Esophagus muscularis mucosa (tissue), 4 donors: ENCODE measurements at regions not wholly inside any gene's neighbourhood (a gene's known extent, or its start where the extent isn't known, plus 50 kb on each side); places are given as distances from the start of the nearest gene placed in this dataset.

ENCODE experiments used
- CTCF ChIP-seq, 3 experiments: fragments of 200-600 bp in 2 of 3; fragments of 450-650 bp in 1 of 3; sonication (generic) in 2 of 3; IDR thresholded peaks; one replicate each; pipeline ENCODE4 v1.5.1; 2017 to 2019; ENCODE audit warnings: antibody characterized with exemption in 3 of 3, mild to moderate bottlenecking in 2 of 3, moderate library complexity in 1 of 3
- EP300 ChIP-seq: sonication (generic); formaldehyde crosslinking; IDR thresholded peaks from one replicate; pipeline ENCODE4 v1.6.1; 2017; ENCODE audit warnings: antibody characterized with exemption
- POLR2A ChIP-seq: fragments of 450-650 bp; IDR thresholded peaks from one replicate; pipeline ENCODE4 v1.6.1; 2017; ENCODE audit warnings: antibody characterized with exemption, moderate library complexity, mild to moderate bottlenecking, low read depth
- POLR2AphosphoS5 ChIP-seq, 2 donors: sonication (generic); formaldehyde crosslinking; IDR thresholded peaks; one replicate each; pipeline ENCODE4 v1.6.1; 2017; ENCODE audit warnings: antibody characterized with exemption in 2 of 2

- TF ChIP-seq POLR2AphosphoS5 (IDR thresholded peaks at IDR 0.05) (no peak), CTCF (IDR thresholded peaks at IDR 0.05) (no peak), EP300 (no peak), POLR2A (no peak)
Observed at GRCh38 chr4:81355136-81355535, 116.6 kb downstream of the RASGEF1B start.
